HG03565 (cell line): ENCODE measurements at regions not wholly inside any gene's neighbourhood (a gene's known extent, or its start where the extent isn't known, plus 50 kb on each side); places are given as distances from the start of the nearest gene placed in this dataset.
"Not testable (repeated sequence)": the region's sequence is repeated elsewhere in the genome, so short reads cannot be mapped to it uniquely, and the experiment has no call there.

Experiments
- ATAC-seq: cut with Tn5 transposase; IDR thresholded peaks from one replicate; pipeline ENCODE4 v1.9.1; 2021; ENCODE audit warnings: mild to moderate bottlenecking, moderate library complexity; ENCODE audit not compliant: unreplicated experiment

GRCh38 chr4:158313566-158313965 lies 103.3 kb downstream of the TMEM144 start:
- no peak for ATAC-seq

DNA sequence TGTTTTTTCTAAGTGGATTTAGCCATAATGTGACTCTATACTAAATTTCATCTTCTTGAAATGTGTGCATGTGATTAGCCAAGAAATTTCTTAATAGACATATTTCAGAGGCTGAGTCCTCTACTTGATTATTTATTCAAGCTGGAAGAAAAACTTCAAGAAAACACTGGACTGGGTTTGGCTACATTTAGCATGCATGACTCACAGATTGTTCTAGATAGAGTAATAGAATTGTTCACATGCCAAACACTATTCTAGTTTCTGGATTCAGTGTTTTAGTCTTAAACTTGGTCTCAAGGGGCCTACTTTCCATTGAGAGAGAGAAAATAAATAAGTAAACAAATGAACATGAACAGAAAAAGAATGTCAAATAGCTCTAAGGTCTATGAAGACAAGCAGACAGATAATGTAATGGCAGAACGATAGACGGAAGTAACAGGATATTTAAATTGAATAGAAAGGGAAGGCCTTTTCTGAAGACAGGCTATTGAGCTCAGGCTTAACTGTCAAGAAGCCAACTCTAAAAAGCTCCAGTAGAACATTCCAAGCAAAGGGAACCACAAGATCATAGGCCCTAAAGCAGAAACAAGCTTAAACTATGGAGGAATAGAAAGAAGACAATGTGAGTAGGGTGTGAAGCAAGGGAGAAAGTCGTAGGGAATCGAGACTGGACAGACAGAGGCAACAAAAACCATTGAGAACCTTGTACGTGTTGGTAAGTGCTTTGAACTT lies 104.6 kb downstream of the TMEM144 start:
- ATAC-seq = no peak

- no peak for ATAC-seq
Observed at GRCh38 chr4:158315706-158316105, 105.4 kb downstream of the TMEM144 start.

- peak; percentile 81 for ATAC-seq
Observed at GRCh38 chr4:158316264-158316663, 106.0 kb downstream of the TMEM144 start.

DNA sequence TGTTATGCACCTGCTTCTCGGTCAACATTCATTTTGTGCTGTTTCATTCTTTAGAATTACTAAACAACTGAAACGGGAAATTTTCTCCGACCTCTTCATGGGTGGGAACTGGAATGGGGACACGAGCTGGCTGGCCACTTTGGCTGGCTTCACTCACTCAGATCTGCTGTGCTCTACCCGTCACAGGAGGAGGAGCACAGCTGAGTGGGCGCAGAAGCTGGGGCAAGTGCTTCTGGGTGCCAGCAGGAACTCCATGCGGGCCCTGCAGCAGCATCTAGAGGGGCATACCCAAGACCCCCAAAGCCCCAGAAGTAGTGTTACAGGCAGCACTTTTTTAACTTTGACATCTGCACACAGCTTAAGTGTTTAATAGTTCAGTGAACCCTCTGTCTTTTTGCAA lies 109.6 kb downstream of the TMEM144 start:
- no peak for ATAC-seq

- no peak for ATAC-seq
Observed at GRCh38 chr4:158322109-158322508, 111.8 kb downstream of the TMEM144 start.

DNA sequence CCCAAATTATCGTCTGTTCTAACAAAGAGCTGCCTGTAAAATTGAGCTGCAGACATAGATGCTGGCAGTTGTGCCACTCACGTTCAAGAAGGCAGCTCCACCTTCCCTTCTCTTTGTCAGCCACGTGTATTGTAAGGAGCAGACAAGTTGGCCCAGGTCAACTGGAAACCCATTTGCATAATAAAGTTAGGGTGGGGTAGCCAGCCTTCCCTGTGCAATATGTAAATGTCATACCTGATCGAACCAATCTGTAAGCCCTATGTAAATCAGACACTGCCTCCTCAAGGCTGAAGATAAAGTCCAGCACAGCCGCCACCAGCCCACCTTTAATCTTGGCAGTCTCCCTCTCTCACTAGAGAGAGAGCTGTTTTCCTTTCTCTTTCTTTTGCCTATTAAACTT lies 117.2 kb downstream of the TMEM144 start:
- no peak for ATAC-seq

DNA sequence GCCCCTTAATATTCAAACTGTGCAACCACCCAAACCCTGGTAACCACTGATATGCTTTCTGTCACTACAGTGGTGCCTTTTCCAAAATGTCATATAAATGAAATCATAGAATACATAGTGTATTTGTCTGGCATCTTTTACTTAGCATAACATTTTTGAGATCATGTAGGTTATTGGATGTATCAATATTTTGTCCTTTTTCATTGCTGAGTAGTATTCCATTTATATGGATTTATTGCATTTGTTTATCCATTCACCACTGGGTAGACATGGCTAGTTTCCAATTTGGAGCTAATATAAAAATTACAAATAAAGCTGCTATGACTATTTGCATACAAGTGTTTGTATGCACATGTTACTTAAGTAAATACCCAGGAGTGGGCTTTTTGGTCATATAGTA lies 121.6 kb downstream of the TMEM144 start:
- ATAC-seq = no peak

DNA sequence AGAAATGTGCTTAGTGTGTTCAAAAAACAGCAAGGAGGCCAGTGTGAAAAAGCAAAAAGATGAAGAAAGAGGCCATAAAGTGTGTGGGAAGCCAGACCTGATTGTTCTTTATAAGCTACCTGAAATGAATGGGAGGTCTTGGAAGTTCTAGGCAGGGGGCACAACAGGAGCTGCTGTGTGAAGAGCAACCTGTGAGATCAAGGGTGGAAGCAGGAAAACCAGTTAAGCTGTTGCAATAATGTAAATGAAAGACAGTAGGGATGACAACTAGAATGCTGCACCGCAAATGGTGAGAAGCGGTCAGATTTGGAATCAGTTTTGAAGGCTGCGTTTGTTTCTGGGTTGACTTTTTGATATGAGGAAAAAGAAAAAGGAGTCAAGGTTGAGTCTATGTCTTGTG lies 123.5 kb downstream of the TMEM144 start:
- no peak for ATAC-seq

- no peak for ATAC-seq
Observed at GRCh38 chr4:158341896-158342295, 131.6 kb downstream of the TMEM144 start.

DNA sequence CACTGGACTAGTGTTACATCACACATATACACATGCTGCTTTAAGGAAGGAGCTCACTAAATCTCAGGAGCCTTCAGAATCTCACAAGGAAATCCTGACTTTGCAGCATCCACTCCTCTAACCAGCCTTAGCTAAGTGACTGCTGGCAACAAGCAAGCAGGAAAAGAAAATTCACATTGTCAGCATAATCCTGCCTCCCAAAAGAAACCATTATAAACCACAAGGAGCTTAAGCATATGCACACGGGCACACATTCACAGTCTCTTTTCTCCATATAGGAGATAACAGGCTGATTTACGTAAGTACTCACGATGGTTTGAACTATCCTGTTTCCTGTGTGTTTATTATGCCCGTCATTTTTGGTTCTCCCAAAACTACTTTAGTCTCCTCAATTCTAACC lies 136.3 kb downstream of the TMEM144 start:
- no peak for ATAC-seq

DNA sequence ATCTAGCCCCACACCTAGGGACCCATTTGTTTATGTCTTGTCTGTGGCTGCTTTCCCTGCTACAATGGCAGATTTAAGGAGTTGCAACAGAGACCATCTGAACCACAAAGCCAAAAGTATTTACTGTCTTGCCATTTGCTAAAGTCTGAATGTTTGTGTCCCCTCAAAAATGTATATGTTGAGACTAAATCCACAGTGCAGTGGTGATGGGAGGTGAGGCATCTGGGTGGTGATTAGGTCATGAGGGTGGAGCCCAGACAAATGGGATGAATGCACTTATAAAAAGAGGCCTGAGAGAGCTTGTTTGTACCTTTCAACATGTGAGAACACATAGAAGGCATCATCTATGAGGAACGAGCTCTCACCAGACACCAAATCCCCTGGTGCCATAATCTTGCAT lies 137.3 kb downstream of the TMEM144 start:
- ATAC-seq = no peak

- no peak for ATAC-seq
Observed at GRCh38 chr4:158350161-158350560, 139.9 kb downstream of the TMEM144 start.

- no peak for ATAC-seq
Observed at GRCh38 chr4:158353541-158354304, 143.4 kb downstream of the TMEM144 start.

DNA sequence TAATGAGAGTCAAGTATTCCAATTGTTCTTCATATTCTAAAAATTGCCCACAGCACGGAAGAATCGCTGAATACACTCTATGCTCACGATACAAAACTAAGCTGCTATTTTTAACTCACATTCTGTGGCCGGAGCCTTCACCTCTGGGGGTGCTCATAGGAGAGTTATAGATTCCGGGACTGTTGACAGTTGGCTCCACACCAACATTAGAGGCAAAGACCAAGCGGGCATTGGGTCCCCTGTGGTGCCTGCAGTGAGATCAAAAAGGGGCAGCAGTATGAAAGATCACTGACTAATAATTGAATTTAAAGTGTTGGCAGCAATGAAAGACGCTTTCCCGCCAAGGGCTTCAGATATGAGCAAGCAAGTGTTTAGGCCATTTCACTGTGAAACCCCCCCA lies 146.0 kb downstream of the TMEM144 start:
- no peak for ATAC-seq

- not testable (repeated sequence) for ATAC-seq
Observed at GRCh38 chr4:158367932-158368441, 153.7 kb upstream of the RXFP1 start.

- ATAC-seq = no peak
Observed at GRCh38 chr4:158371158-158371557, 150.5 kb upstream of the RXFP1 start.

- ATAC-seq = no peak
Observed at GRCh38 chr4:158374318-158374717, 147.4 kb upstream of the RXFP1 start.

DNA sequence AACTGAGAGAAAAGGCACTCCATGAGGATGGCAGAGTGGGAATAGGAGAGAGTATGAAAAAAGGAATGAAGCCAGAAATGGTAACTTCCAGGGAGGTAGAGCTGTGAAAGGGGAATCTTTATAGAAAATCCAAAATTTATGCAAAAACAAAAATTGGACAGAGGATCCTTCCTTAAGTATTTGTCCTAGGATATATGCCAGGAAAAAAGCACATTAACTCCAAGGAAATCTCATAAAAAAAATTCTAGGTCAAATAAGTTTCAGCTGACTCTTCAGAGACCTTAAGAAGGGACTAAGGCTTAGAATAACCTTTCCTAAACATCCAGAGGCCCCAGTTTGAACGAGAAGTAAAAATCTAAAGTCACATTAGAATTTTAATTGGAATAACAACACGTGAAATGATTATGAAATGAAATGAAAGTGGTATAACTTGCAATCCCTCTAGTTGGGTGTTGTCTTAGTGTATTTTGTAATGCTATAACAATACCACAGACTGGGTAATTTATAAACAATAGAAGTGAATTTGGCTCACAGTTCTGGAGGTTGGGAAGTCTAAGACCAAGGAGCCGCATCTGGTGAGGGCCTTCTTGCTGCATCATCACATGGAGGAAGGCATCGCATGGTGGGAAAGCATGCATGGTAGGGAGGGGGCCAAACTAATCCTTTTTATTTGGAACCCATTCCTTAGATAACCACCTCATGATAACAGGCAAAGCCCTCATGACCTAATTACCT lies 145.4 kb upstream of the RXFP1 start:
- ATAC-seq = no peak

GRCh38 chr4:158384414-158384813 lies 137.3 kb upstream of the RXFP1 start:
- ATAC-seq = no peak

- no peak for ATAC-seq
Observed at GRCh38 chr4:158395343-158395742, 126.3 kb upstream of the RXFP1 start.

- ATAC-seq = no peak
Observed at GRCh38 chr4:158395889-158396288, 125.8 kb upstream of the RXFP1 start.
